ENCODE measurements at regions not wholly inside any gene's neighbourhood (a gene's known extent, or its start where the extent isn't known, plus 50 kb on each side); places are given as distances from the start of the nearest gene placed in this dataset.
A peak's percentile ranks its signal among the peaks of the same experiment; 100 is the strongest.

- H3K9me3 ChIP-seq = no peaks in the 10 kb centered on the region
- intact Hi-C loops (cut with DNase I) = no loop called here
- no peak for DNase-seq (ENCODE audit: extremely low spot score in 2 of 2)
Observed at GRCh38 chr3:117523418-117523817, 813.8 kb downstream of the TUSC7 start.

GRCh38 chr3:117524890-117525289, 815.3 kb downstream of the TUSC7 start:
- H3K4me3 ChIP-seq = no peak overlapping the region
- H3K4me1 ChIP-seq = no peaks in the 10 kb centered on the region
- no peaks in the 10 kb centered on the region for H3K9me3 ChIP-seq
- no peaks in the 10 kb centered on the region for H3K27me3 ChIP-seq
- intact Hi-C loops (cut with DNase I) = no loop called here
- no peak for DNase-seq (ENCODE audit: extremely low spot score in 2 of 2)
- no peaks in the 10 kb centered on the region for H3K36me3 ChIP-seq
- TF ChIP-seq CTCF (IDR thresholded peaks at IDR 0.05) (no peak), POLR2A (IDR thresholded peaks at IDR 0.05) (no peak), POLR2AphosphoS5 (IDR thresholded peaks at IDR 0.05; ENCODE audit: insufficient read depth in 1 of 2, low read depth in 1 of 2) (no peak)
- no peak overlapping the region for H3K27ac ChIP-seq

More at GRCh38 chr3:117523418-117523817, 813.8 kb downstream of the TUSC7 start:
- Histone ChIP-seq H3K4me1 (no peaks in the 10 kb centered on the region), H3K4me3 (no peak overlapping the region), H3K27me3 (no peaks in the 10 kb centered on the region), H3K27ac (no peak overlapping the region), H3K36me3 (no peaks in the 10 kb centered on the region)
- TF ChIP-seq POLR2A (IDR thresholded peaks at IDR 0.05) (no peak), CTCF (IDR thresholded peaks at IDR 0.05) (no peak), POLR2AphosphoS5 (IDR thresholded peaks at IDR 0.05; ENCODE audit: insufficient read depth in 1 of 2, low read depth in 1 of 2) (no peak)

GRCh38 chr3:117526470-117527079, 817.0 kb downstream of the TUSC7 start:
- H3K36me3 ChIP-seq = no peaks in the 10 kb centered on the region
- TF ChIP-seq POLR2A (IDR thresholded peaks at IDR 0.05) = no peak
- no peak for TF ChIP-seq POLR2AphosphoS5 (IDR thresholded peaks at IDR 0.05; ENCODE audit: insufficient read depth in 1 of 2, low read depth in 1 of 2)
- peak in 1 of 3 experiments; percentile 30 for TF ChIP-seq CTCF (IDR thresholded peaks at IDR 0.05)
- H3K4me1 ChIP-seq = no peaks in the 10 kb centered on the region
- H3K27me3 ChIP-seq = no peaks in the 10 kb centered on the region
- H3K27ac ChIP-seq = no peak overlapping the region
- no peak for DNase-seq (ENCODE audit: extremely low spot score in 2 of 2)
- no peak overlapping the region for H3K4me3 ChIP-seq
- no peaks in the 10 kb centered on the region for H3K9me3 ChIP-seq
- intact Hi-C loops (cut with DNase I) = no loop called here

GRCh38 chr3:117527346-117527745, 817.8 kb downstream of the TUSC7 start:
- no peak for TF ChIP-seq POLR2A (IDR thresholded peaks at IDR 0.05)
- TF ChIP-seq CTCF (IDR thresholded peaks at IDR 0.05) = no peak
- no peaks in the 10 kb centered on the region for H3K27me3 ChIP-seq
- H3K4me1 ChIP-seq = no peaks in the 10 kb centered on the region
- no peak for DNase-seq (ENCODE audit: extremely low spot score in 2 of 2)
- intact Hi-C loops (cut with DNase I) = no loop called here
- no peaks in the 10 kb centered on the region for H3K36me3 ChIP-seq
- H3K9me3 ChIP-seq = no peaks in the 10 kb centered on the region
- H3K27ac ChIP-seq = no peak overlapping the region
- H3K4me3 ChIP-seq = no peak overlapping the region

- intact Hi-C loops (cut with DNase I) = no loop called here
- DNase-seq (ENCODE audit: extremely low spot score in 2 of 2) = no peak
Observed at GRCh38 chr3:117528688-117529087, 819.1 kb downstream of the TUSC7 start.

More at GRCh38 chr3:117528688-117529087, 819.1 kb downstream of the TUSC7 start:
- no peaks in the 10 kb centered on the region for H3K36me3 ChIP-seq
- no peaks in the 10 kb centered on the region for H3K9me3 ChIP-seq
- H3K4me1 ChIP-seq = no peaks in the 10 kb centered on the region
- no peaks in the 10 kb centered on the region for H3K27me3 ChIP-seq
- H3K4me3 ChIP-seq = no peak overlapping the region
- H3K27ac ChIP-seq = no peak overlapping the region
- no peak for TF ChIP-seq CTCF (IDR thresholded peaks at IDR 0.05)
- no peak for TF ChIP-seq POLR2AphosphoS5 (IDR thresholded peaks at IDR 0.05; ENCODE audit: insufficient read depth in 1 of 2, low read depth in 1 of 2)
- TF ChIP-seq POLR2A (IDR thresholded peaks at IDR 0.05) = no peak
